GM13976 (cell line): ENCODE measurements at regions not wholly inside any gene's neighbourhood (a gene's known extent, or its start where the extent isn't known, plus 50 kb on each side); places are given as distances from the start of the nearest gene placed in this dataset.

Experiments
- DNase-seq: peaks from one replicate; pipeline ENCODE4 v3.0.0; 2012; ENCODE audit warnings: low spot score
- CTCF ChIP-seq: IDR thresholded peaks from 2 replicates; pipeline ENCODE4 v1.5.1; 2012; ENCODE audit warnings: borderline replicate concordance, mild to moderate bottlenecking; ENCODE audit not compliant: insufficient read depth; ENCODE audit errors: extremely low read depth, missing control alignments, control extremely low read depth
- in situ Hi-C: fragments of 300-500 bp; cut with MboI; formaldehyde crosslinking; loops from one replicate; pipeline ENCODE4 v1.12.0; 2022; ENCODE audit warnings: low sequenced_read_pairs, mixed read lengths, inconsistent platforms; ENCODE audit not compliant: unreplicated experiment

- in situ Hi-C loops = no loop called here
- DNase-seq = no peak
- TF ChIP-seq CTCF = no peak
Observed at GRCh38 chr2:9077691-9078090, 74.2 kb upstream of the MBOAT2 start.

- in situ Hi-C loops = no loop called here
- no peak for TF ChIP-seq CTCF
- no peak for DNase-seq
Observed at GRCh38 chr2:9076755-9077154, 73.3 kb upstream of the MBOAT2 start.

GRCh38 chr2:9076210-9076609, 72.7 kb upstream of the MBOAT2 start:
- in situ Hi-C loops = no loop called here
- TF ChIP-seq CTCF = no peak
- DNase-seq = no peak

GRCh38 chr2:9074930-9075329, 71.4 kb upstream of the MBOAT2 start:
- in situ Hi-C loops = no loop called here
- DNase-seq = no peak
- TF ChIP-seq CTCF = no peak

- TF ChIP-seq CTCF = no peak
- in situ Hi-C loops = no loop called here
- DNase-seq = no peak
Observed at GRCh38 chr2:9071584-9072124, 68.2 kb upstream of the MBOAT2 start.

- no peak for TF ChIP-seq CTCF
- in situ Hi-C loops = no loop called here
- no peak for DNase-seq
Observed at GRCh38 chr2:9071032-9071431, 67.5 kb upstream of the MBOAT2 start.

GRCh38 chr2:9069543-9069942, 66.1 kb upstream of the MBOAT2 start:
- no peak for DNase-seq
- in situ Hi-C loops = no loop called here
- no peak for TF ChIP-seq CTCF
